GM21367 (cell line): ENCODE measurements at regions not wholly inside any gene's neighbourhood (a gene's known extent, or its start where the extent isn't known, plus 50 kb on each side); places are given as distances from the start of the nearest gene placed in this dataset.

Source experiments
- ATAC-seq: cut with Tn5 transposase; IDR thresholded peaks from one replicate; pipeline ENCODE4 v1.9.1; 2021; ENCODE audit not compliant: unreplicated experiment

- no peak for ATAC-seq
Measured at GRCh38 chr3:21801631-21802030, 50.6 kb upstream of the ZNF385D start.

GRCh38 chr3:21803604-21804003, 52.6 kb upstream of the ZNF385D start:
- no peak for ATAC-seq

GRCh38 chr3:21804330-21804729, 53.3 kb upstream of the ZNF385D start:
- no peak for ATAC-seq

- ATAC-seq: no peak
Measured at GRCh38 chr3:21806733-21807132, 55.7 kb upstream of the ZNF385D start.

GRCh38 chr3:21825684-21826083, 74.7 kb upstream of the ZNF385D start:
- ATAC-seq: no peak

GRCh38 chr3:21826416-21826815, 75.4 kb upstream of the ZNF385D start:
- no peak for ATAC-seq

- ATAC-seq: no peak
Measured at GRCh38 chr3:21830541-21830940, 79.5 kb upstream of the ZNF385D start.

GRCh38 chr3:21835264-21835663, 84.3 kb upstream of the ZNF385D start:
- ATAC-seq: no peak

GRCh38 chr3:21836227-21836626, 85.2 kb upstream of the ZNF385D start:
- ATAC-seq: no peak

GRCh38 chr3:21839176-21839575, 88.2 kb upstream of the ZNF385D start:
- no peak for ATAC-seq

- no peak for ATAC-seq
Measured at GRCh38 chr3:21839592-21839991, 88.6 kb upstream of the ZNF385D start.

- no peak for ATAC-seq
Measured at GRCh38 chr3:21847005-21847404, 96.0 kb upstream of the ZNF385D start.

GRCh38 chr3:21859124-21860081, 108.4 kb upstream of the ZNF385D start:
- no peak for ATAC-seq

GRCh38 chr3:21860082-21860475, 109.1 kb upstream of the ZNF385D start:
- ATAC-seq: no peak

GRCh38 chr3:21860657-21861056, 109.6 kb upstream of the ZNF385D start:
- no peak for ATAC-seq

- ATAC-seq: no peak
Measured at GRCh38 chr3:21876782-21877181, 125.8 kb upstream of the ZNF385D start.

- ATAC-seq: no peak
Measured at GRCh38 chr3:21877214-21877754, 126.3 kb upstream of the ZNF385D start.

GRCh38 chr3:21879184-21879886, 128.3 kb upstream of the ZNF385D start:
- no peak for ATAC-seq

- ATAC-seq: no peak
Measured at GRCh38 chr3:21888656-21889055, 137.6 kb upstream of the ZNF385D start.

- no peak for ATAC-seq
Measured at GRCh38 chr3:21889166-21889565, 138.2 kb upstream of the ZNF385D start.

- ATAC-seq: no peak
Measured at GRCh38 chr3:21892104-21892503, 141.1 kb upstream of the ZNF385D start.

GRCh38 chr3:21893242-21893641, 142.2 kb upstream of the ZNF385D start:
- ATAC-seq: no peak
